PC-9 (cell line): ENCODE measurements at regions not wholly inside any gene's neighbourhood (a gene's known extent, or its start where the extent isn't known, plus 50 kb on each side); places are given as distances from the start of the nearest gene placed in this dataset.

Experiments
- CTCF ChIP-seq: fragments of 200-600 bp; sonication (generic); conservative IDR thresholded peaks from 2 replicates; pipeline ENCODE4 v1.6.1; 2017; ENCODE audit warnings: mixed run types, antibody characterized with exemption, mild to moderate bottlenecking, moderate library complexity
- EZH2 ChIP-seq: fragments of 200-600 bp; sonication (generic); IDR thresholded peaks from 2 replicates; pipeline ENCODE4 v1.8.0; 2017; ENCODE audit warnings: antibody characterized with exemption, low read depth

DNA sequence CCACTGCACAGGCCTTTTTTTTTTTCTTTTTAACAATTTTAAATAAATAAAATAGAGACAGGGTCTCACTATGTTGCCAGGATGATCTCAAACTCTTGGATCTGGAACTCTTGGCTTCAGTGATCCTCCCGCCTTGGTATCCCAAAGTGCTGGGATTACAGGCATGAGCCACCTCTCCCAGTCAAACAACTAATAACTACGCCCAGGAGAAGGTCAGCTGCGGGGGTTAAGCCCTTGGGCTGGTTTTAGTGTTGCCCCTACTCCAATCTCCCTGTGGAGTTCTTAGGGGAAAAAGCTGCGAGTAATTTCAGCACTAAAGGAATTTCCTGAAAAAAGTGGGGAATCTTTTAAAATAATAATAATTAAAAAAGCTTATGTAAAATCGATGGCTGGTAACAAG lies 96.4 kb upstream of the XPO1 start:
- TF ChIP-seq CTCF = no peak
- no peak for TF ChIP-seq EZH2
